ENCODE measurements at regions not wholly inside any gene's neighbourhood (a gene's known extent, or its start where the extent isn't known, plus 50 kb on each side); places are given as distances from the start of the nearest gene placed in this dataset.
"Not testable (repeated sequence)": the region's sequence is repeated elsewhere in the genome, so short reads cannot be mapped to it uniquely, and the experiment has no call there.

- TF ChIP-seq CTCF (IDR thresholded peaks at IDR 0.05; ENCODE audit: borderline replicate concordance, insufficient read depth, low read depth, low read length), result peak; percentile 88
- H3K4me3 ChIP-seq (ENCODE audit: low read depth, low read length), result no peak overlapping the region
These were observed 133.4 kb downstream of the SLC1A3 start for GRCh38 chr5:36739751-36740221.

GRCh38 chr5:36740259-36740898, 134.0 kb downstream of the SLC1A3 start:
- no peak overlapping the region for H3K4me3 ChIP-seq (ENCODE audit: low read depth, low read length)
- TF ChIP-seq CTCF (IDR thresholded peaks at IDR 0.05; ENCODE audit: borderline replicate concordance, insufficient read depth, low read depth, low read length), result no peak

- no peak overlapping the region for H3K4me3 ChIP-seq (ENCODE audit: low read depth, low read length)
- no peak for TF ChIP-seq CTCF (IDR thresholded peaks at IDR 0.05; ENCODE audit: borderline replicate concordance, insufficient read depth, low read depth, low read length)
These were observed 134.7 kb downstream of the SLC1A3 start for GRCh38 chr5:36741128-36741527.

- H3K4me3 ChIP-seq (ENCODE audit: low read depth, low read length), result peak overlapping the region; percentile 58
- peak; percentile 78 for TF ChIP-seq CTCF (IDR thresholded peaks at IDR 0.05; ENCODE audit: borderline replicate concordance, insufficient read depth, low read depth, low read length)
These were observed 132.4 kb upstream of the NIPBL start for GRCh38 chr5:36743891-36744772.

GRCh38 chr5:36744773-36745589, 131.6 kb upstream of the NIPBL start:
- TF ChIP-seq CTCF (IDR thresholded peaks at IDR 0.05; ENCODE audit: borderline replicate concordance, insufficient read depth, low read depth, low read length), result no peak

GRCh38 chr5:36747794-36748193, 128.8 kb upstream of the NIPBL start:
- not testable (repeated sequence) for H3K4me3 ChIP-seq (ENCODE audit: low read depth, low read length)

More at GRCh38 chr5:36744773-36745589, 131.6 kb upstream of the NIPBL start:
- peak overlapping the region; percentile 58 for H3K4me3 ChIP-seq (ENCODE audit: low read depth, low read length)

GRCh38 chr5:36751886-36752285, 124.7 kb upstream of the NIPBL start:
- no peak for TF ChIP-seq CTCF (IDR thresholded peaks at IDR 0.05; ENCODE audit: borderline replicate concordance, insufficient read depth, low read depth, low read length)

More at GRCh38 chr5:36751886-36752285, 124.7 kb upstream of the NIPBL start:
- H3K4me3 ChIP-seq (ENCODE audit: low read depth, low read length), result no peak overlapping the region
